Activated CD4-positive, alpha-beta T cell treated with anti-CD3 and anti-CD28 coated beads, Interleukin-2, amount 50 U/mL, for 24 hours (primary cell): ENCODE measurements at regions not wholly inside any gene's neighbourhood (a gene's known extent, or its start where the extent isn't known, plus 50 kb on each side); places are given as distances from the start of the nearest gene placed in this dataset.
"Not testable (repeated sequence)": the region's sequence is repeated elsewhere in the genome, so short reads cannot be mapped to it uniquely, and the experiment has no call there.

Experiments
- DNase-seq, 2 donors: peaks; one replicate each; pipeline ENCODE4 v3.0.0-alpha.2; 2020; ENCODE audit warnings: low read depth in 1 of 2, low spot score in 1 of 2

DNA sequence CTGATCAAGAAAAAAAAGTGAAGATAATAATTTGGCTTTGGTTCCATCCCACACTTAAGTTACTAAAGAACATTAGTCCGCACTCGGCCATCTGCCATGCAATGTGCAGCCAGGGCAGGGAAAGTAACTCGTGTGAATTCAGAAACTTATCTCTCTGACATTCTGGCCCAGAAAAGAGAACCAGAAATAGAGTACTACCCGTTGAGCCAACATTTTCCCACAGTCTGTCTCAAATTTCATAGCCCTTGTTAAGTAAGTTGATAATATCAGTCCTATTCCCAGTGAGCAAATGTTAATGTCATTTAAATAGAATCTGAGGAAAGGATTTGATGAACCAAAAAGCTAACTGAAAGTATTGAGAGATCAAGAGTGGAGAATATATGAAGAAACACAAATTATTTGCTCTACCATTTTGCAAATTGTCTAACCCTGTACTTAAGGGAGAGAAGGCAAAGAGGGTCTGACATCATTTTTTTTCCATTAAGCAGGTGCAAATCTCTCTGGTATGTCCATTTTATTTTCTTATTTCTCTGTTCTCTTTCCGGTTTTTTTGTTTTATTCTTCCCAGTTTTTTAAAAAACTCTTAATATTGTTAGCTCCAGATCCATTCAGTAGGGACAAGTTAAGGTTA, 156.3 kb downstream of the NDFIP2 start:
- DNase-seq, result no peak

DNA sequence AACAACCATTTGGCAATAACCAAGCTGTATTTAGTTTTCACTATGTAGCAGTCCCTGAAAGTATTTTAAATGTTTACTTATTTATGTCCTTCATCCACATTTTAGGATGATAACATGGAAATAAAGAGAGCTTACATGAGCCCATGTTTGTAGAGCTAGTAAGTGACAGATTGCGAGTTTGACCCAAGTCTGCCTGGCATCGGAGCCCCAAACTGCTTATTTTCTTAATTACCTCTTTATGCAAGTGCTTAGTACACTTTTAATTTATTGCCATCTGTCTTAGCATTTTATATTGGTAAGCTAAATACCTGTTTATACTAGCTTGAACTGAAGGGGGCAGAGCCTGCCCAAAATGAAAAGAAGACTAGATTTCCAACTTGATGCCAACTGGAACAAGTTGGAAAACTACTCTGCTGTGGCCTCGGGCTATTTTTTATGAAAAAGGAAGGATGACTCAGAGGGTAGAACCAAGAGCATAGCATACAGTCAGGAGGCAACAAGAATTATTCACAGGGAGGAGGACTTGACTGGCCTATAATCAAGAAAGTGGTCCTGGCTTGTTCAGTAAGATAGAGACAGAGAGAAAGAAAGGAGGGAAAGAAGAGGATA, 150.2 kb downstream of the NDFIP2 start:
- no peak for DNase-seq

DNA sequence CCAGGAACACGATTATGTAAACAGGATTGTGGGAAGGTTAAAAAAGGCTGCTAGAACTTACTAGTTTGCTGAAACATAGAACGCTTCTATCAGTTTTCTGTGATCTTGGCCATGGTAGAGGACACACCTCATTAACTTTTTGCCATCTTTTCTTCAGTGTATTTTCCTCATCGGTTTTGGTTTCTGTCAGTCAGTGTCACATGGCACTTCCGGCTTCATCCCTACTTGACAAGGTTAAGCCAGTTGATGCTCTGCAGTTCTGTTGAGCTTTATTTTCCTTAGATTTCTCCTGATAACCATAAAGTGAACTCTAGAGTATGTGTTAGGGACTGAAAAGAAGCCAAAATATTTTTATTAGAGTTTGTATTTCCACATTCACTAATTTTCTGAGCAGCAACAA, 147.5 kb downstream of the NDFIP2 start:
- DNase-seq, result no peak

DNA sequence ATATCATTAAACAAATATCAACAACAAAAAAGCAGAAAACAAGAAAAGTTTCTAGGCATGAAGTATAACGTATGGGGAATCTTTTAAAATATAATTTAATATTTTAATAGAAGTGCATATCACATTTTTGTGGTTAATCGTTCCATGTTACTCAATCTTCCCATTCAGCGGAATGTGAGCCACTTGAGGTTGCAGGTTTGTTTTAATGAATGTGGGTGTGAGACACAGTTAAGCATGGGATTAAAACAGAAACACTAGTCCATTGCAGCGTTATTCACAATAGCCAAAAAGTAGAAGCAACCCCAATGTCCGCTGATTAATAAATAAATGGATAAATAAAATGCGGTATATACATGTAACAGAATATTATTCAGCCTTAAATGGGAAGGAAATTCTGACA, 146.0 kb downstream of the NDFIP2 start:
- no peak for DNase-seq

DNA sequence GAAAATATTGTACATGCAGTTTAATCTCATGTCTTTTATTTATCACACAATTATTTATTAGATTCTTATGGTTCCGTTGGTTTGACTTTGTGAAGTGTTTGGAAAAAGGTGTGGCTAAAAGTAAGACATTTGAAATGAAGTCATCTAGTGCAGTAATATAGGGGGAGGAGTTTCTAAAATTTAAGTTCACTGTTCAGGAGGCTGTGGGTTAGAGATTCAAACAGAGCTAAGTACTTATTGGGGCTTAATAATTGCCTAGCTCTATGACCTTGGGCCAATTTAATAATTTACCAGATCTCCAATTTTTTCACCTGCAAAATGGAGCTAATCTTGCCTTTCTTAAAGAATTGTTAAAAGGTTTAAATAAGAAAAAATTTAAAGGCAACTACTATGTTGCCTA, 144.6 kb downstream of the NDFIP2 start:
- no peak for DNase-seq

DNA sequence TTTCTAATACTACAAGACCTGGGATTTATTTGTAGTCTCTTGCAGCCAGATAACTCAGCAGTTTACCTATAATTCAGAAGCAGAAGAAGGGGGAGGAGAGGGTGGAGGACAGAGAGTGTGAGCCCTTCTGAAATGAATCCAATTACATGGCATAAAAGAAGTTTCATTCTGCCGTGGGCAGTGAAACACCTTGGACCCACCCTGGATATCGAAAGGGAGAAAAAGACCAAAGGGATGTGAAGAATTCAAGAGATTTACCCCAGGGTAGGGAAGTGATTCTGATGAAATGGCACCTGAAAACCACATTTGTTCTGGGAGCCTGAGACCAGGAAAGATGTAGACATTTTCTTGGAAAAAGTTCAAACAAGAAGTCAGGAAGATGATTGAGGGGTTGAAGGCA, 140.9 kb downstream of the NDFIP2 start:
- no peak for DNase-seq

DNA sequence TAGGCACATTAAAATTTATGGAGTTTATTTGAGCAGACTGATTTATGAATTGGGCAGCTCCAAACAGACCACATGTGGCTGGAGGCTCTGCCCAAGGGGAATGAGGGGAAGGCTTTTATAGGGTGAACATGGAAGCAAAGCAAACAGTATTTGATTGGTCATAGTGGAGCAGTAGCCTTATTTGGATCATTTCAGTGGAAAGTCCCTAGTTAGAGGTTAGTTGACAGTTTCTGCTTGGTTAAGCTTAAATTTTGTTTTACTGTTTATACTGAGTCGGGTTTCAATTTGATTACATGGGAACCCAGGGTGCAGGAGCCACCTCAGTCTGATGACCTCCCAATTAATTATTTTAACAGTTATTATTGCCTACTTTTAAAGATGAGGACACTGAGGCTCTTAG, 140.5 kb downstream of the NDFIP2 start:
- DNase-seq, result no peak

DNA sequence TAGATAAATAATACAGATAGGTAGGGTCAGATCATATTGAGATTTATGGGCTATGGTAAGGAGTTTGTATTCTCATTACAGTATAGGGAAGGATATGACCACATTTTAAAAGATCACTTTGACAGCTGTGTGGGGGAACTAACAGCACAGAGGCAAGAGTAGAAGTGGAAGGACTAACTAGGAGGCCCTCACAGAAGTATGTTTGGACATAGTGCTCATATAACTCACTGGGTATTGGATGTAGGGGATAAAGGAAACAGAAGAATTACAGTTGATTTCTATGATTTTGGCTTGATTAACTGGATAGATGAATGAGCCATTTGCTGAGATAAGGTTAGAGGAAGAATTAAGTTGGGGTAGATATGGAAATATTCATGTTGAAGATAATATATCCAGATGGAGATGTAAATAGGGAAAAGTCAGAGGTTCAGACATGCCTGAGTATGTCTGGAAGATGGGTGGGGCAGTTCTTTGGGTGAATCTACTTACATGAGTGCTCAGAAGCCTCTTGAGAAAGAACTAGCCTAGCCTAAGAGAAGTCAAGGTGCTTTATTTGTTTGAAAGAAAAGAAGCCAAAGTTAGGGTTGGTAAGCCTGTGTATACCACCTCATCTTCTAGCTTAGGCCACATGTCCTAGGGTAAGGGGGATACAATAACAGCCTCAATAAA, 133.4 kb downstream of the NDFIP2 start:
- DNase-seq, result no peak

DNA sequence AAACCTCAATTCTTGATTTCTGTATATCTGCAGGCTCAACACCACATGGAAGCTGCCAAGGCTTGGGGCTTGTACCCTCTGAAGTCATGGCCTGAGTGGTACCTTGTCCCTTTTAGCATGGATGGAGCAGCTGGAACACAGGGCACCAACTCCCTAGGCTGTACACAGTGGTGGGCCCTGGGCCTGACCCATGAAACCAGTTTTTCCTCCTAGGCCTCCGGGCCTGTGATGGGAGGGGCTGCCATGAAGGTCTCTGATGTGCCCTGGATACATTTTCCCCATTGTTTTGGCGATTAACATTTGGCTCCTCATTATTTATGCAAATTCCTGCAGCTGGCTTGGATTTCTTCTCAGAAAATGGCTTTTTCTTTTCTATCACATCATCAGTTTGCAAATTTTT, 131.6 kb downstream of the NDFIP2 start:
- DNase-seq, result no peak

DNA sequence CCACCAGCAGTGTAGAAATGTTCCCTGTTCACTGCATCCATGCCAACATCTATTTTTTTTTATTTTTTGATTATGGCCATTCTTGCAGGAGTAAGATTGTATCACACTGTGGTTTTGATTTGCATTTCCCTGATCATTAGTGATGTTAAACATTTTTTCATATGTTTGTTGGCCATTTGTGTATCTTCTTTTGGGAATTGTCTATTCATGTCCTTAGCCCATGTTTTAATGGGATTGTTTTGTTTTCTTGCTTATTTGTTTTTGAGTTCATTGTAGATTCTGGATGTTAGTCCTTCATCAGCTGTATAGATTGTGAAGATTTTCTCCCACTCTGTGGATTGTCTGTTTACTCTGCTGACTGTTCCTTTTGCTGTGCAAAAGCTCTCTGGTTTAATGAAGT, 126.9 kb downstream of the NDFIP2 start:
- not testable (repeated sequence) for DNase-seq
